ENCODE measurements at regions not wholly inside any gene's neighbourhood (a gene's known extent, or its start where the extent isn't known, plus 50 kb on each side); places are given as distances from the start of the nearest gene placed in this dataset.

DNA sequence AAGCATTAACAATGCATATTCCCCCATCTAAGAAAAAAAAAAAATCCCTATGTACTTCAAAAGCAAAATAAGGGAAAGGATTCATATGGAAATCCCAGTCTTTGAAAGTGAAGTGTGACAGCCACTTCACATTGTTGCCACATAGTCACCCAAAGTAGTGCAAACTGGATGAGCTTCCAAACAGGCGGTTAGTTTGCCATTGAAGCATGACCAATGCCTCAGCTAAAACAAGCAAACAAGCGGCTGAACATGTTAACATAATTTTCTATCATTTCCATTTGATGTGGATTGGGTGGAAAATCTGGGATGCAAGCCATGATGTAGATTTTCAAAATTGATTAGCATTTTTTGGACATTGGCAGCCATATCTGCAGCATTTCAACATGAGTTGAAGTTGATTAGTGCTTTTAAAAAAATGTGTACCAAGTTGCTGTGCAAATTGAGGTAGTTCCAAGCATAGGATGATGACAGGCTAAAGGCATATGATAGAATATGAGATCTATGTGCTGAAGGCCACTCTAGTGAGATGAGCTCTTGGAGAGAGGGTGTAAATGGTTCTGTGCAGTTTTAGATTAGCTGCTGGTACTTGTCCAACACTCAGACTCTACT lies 405.2 kb downstream of the NR2F2 start:
- DNase-seq (ENCODE audit: low read depth, low spot score) = no peak

DNA sequence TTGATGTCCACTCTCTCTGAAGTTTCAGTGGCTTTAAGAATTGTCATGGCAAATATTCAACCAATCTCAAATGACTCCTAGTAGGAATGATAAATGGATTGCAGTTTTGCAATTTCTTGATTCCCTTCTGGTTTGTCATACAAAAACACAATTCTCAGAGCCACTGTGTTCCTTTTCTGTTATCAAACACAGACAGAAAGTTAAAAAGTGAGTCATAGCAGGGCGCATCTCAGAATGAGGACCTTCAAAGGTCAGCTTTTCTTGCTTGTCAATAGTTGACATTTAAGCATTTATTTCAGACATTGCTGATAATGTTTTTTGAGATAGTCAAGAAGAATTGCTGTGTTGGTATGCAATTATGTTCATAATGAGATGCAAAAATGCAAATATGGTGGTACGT lies 405.9 kb downstream of the NR2F2 start:
- DNase-seq (ENCODE audit: low read depth, low spot score) = no peak

DNA sequence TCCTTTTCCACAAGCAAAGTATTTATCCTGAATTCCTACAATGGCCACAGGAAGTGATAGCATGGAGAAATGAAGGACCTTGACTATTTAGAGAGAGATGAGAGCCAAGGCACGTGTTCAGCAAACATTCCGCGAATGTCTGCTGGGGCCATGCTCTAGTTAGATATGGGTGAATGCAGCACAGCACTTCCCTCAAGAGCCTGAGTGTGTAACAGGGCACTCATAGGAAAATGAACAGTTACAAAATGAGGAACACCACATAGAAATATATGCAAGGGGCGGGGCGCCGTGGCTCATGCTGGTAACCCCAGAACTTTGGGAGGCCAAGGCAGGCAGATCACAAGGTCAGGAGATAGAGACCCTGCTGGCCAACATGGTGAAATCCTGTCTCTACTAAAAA lies 406.9 kb downstream of the NR2F2 start:
- DNase-seq (ENCODE audit: low read depth, low spot score) = no peak

DNA sequence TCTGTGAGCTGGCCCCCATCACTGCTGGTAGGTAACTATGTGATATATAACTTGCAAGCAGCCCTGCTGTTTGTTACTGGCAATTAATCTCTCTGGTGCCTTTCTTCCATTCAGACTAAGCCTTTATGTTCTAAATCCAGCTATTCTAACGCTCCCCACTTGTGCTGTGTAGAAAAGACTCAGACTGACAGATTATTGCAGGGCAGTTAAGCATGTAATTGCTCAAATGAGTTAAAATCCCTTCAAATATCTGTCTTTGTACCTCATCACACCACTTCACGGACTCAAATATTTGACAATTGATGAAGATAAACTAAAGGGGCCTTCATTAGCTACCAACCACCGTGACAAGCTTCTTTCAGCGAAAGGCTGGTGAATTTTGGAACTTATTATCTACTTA lies 416.2 kb downstream of the NR2F2 start:
- DNase-seq (ENCODE audit: low read depth, low spot score) = no peak

DNA sequence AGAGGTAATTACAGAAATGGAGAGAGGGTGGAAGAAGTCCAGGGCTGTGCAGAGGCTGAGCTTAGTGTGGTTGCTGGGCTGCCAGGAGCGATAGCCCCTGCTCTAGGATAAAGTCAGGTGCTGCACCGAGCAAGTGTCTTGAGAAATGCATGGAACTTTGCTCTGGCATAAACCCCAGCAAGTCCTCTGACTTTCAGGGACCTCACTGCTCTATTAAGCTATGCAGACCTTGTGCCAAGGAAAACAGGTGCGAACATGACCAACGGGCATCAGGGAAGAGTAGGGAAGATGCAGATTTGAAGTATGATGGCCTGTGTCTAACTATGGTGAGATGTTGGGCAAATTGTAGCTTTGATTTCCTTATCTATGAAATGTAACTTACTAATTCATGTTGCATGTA lies 416.8 kb downstream of the NR2F2 start:
- DNase-seq (ENCODE audit: low read depth, low spot score) = no peak

DNA sequence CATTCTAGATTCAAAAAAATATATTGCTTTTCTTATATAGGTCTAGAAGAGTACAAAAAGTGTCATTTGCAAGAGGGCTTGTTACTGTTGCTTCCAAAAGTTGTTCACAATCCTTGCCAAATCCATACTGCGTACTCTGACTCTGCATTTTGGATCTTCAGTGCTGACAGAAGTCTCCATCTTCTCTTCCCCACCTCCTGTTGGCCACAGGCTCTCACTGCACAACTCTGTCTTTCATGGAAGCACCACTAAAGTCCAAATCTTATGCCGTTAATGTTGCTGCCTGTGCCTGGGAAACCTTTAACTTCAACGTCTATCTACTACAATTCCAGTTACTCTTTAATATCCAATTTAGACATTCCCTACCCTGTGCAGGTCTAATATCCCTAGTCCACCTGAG lies 419.9 kb downstream of the NR2F2 start:
- DNase-seq (ENCODE audit: low read depth, low spot score) = no peak

DNA sequence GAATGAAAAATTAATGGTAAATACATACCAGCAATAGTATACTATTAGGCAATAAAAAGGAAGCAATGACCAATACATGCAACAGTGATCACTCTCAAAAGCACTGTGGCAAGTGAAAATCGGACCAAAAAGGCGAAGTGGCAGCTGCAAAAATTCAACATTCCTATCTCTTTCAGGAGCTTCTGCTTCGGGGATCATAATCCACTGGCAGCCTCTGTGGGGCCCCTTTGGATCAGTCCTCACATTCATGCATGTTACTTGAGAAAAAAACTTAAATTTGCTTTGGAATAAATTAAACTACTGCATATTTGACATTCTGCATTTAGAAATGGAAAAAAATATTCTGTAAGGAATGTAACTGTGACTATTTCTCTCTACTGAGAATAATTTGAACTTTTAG lies 425.6 kb downstream of the NR2F2 start:
- DNase-seq (ENCODE audit: low read depth, low spot score) = no peak

DNA sequence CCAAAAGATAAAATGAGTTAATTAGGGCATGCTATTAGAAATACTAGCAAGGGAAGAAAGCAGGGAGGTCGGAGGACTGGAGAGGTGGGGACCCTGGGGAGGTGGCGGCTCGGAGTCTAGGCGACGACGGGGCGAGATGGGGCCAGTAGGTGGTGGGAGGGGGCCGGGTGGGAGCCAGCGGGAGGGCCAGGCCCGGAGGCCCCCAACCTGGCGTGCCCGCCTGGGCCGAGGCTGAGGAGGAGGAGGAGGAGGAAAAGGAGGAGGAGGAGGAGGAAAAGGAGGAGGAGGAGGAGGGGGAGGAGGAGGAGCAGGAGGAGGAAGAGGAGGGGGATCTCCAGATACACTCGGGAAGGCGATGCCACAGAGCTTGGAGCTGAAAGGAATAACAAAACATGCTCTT lies 426.2 kb downstream of the NR2F2 start:
- DNase-seq (ENCODE audit: low read depth, low spot score) = no peak

DNA sequence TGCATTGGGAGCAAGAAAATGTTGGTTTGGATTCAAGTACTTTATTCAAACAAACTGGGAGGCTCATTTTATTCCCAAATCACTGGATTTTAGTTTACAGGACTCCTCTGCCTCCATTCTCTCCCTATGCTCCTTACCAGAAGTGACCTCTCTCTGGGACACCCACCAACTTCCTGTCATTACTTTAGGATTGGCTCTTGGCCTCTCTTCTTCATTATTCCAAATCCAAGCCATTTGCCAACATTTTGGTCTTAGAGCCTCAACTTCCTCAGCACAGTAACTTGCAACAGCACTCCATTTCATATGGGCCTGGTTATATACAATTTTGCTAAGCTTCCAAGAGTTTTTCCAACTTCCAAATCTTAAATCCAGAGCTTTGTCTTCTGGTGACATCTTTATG lies 432.1 kb downstream of the NR2F2 start:
- DNase-seq (ENCODE audit: low read depth, low spot score) = no peak

DNA sequence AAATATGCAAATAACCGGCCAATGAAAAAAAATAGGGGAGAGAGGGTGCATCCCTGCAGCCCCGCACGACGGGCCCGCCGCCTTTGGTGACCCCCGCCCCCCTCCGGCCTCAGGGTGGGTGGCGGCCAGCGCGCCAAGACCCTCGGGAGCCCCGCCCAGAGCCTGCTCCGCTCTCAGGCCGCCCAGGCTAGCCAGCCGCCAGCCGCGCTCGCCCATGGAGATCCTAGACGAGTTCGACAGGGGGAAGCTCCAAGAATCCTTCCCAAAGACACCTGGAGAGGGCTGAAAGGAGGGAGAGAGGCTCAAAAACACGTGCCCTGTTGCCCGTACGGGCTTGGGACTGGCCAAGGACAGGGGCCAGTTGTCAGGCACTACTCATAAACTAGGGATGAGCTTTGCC lies 434.0 kb downstream of the NR2F2 start:
- no peak for DNase-seq (ENCODE audit: low read depth, low spot score)

DNA sequence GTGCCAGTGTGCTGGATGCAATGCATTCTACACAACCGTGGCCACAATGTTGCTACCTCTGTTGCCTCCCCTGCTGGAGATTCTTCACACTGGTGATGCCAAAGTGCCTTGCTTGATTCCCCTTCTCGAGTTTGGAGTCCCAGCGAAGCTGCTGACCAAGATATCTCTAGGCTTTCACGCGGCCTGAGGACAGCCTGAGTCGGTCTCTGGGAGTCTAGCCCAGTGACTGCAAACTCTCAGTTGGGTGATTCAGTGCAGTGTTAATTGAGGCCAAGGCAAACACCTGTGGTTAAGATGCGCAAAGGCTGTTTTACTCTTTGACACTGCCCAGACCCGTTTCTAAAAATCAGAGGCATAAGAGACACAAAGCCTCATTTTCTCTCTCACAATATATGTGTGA lies 434.4 kb downstream of the NR2F2 start:
- DNase-seq (ENCODE audit: low read depth, low spot score) = no peak

DNA sequence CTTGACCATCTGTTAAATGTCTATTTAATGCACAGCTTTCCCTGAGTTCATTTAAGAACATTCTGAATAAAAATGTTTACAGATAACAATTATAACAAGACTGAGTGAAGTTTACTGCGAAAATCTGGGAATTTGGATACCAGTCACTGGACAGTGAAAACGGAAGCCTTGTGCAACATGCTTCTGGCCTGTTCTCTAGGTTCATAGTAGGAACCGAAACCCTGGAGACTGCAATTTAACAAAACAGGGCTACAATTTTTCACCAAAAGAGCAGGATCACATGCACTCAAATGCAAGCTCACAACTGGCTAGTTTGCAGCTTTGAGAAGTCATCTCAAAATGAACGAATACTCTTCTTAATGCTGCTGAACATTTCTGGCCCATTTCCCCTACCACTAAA lies 435.9 kb downstream of the NR2F2 start:
- DNase-seq (ENCODE audit: low read depth, low spot score) = no peak

DNA sequence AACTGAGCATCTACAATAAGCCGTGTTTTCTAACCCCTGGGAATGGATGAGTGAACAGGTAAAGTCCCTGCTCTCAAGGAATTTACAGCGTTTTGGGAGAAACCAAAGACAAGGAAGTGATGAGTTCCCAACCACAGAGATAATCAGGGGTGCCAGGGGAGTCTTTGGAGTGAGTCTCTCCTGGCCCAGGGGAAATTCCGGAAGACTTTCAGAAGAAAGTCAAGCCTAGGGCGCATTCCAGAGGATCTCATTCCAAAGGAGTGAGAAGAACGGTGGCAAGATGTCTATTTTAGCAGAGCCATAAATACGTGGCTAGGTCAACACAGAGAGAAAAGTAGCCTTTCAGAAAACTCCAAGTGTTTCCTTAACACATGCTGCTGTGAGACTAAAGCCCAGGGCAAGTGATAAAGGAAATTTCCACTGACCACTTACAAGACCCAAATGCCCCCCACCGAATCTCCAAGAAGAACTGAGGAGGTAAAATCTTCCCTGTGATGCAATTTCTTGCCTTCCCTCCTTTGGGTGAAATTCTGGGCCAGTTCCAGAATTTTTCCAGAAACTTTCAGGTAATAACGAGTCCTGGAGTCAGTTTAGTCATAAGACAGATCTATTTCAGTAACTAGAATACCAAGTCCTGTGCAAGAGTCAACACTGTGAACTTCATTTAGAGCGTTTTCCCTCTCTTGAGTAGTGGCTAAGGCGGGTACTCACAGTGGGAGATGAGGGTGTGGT lies 437.4 kb downstream of the NR2F2 start:
- no peak for DNase-seq (ENCODE audit: low read depth, low spot score)

DNA sequence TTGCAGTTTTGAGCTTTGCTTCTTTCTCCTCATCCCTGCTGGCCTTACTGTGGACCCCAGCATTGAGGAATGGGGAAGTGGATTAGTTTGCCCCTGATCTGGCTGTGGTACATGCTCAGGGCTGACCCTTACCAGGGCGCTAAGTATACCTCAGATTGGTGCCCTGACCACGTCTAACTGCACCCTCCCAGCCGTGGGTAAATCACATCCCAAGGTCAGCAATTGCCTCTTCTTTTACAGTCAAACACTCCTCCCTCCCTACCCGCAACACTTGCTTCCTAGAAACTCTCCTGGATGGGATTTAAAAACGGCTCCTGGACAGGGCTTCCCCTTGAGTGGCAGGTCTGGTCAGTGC lies 437.9 kb downstream of the NR2F2 start:
- DNase-seq (ENCODE audit: low read depth, low spot score) = no peak

DNA sequence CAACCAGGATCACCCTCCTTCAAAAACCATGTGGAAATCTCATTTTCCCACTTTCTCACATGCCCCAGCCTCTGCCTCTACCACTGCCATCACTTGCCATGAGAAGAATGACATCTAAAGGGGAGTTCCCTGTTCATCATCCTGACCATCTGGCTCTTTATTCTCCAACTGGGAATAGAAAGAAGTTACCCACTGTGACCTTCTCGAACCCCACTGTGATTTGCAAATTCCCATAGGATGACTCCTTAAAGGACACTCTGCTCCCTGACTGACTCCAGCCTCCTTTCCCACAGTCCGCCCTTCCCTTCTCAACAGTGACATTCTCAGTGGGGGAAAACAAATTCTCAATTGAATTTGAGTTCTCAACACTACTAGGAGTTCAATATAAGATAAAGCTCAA lies 440.5 kb downstream of the NR2F2 start:
- no peak for DNase-seq (ENCODE audit: low read depth, low spot score)

DNA sequence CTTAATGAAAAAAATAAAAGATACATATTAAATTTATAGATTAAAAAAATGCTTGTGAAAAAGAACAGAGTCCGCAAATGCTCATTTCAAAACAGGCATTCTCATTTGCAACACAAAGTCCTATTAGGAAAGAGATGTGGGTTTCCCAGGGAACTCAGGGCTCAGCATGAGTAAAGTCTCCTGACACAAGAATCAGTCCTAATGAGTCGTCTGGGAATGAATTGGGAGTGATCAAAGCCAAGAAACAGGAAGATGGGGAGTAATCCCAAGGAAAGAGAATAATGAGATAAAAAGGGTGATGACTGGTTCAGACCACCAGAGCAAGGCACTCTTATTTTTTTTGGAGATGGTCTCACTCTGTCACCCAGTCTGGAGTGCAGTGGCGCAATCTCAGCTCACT lies 443.7 kb downstream of the NR2F2 start:
- no peak for DNase-seq (ENCODE audit: low read depth, low spot score)

DNA sequence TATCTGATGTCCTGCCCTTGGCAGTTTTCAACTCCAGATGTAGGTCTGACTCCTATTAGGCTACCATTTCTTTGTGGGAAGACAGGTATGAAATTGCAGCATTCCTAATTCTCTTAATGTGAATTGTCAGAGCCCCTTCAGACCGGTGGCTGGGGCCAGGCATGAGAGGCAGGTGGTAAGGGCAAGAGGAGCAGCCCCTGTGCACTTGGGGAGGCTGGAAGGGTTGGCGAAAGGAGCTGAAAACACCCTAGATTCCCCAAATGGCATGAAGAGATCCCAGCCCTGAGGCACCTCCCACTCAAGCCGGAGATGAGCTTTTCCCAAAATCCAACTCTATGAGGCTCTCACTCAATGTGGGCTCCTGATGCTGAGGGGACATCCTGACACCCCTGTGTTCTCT lies 453.2 kb downstream of the NR2F2 start:
- no peak for DNase-seq (ENCODE audit: low read depth, low spot score)

DNA sequence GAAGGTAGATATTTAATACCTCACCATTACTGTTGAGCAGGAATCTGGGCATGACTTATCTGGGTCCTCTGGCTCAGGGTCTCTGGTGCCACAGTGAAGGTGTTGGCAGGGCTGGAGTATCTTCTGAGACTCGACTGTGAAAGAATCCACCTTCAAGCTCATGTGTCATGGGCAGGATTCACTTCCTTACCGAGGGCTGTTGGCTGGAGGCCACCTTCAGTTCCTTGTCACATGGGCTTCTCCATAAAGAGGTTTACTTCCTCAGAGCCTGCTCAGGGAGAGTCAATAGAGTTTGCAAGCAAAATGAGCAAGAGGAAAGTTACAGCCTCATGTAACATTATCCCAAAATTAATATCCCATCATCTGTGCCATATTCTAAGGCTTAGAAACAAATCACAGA lies 459.5 kb downstream of the NR2F2 start:
- no peak for DNase-seq (ENCODE audit: low read depth, low spot score)

DNA sequence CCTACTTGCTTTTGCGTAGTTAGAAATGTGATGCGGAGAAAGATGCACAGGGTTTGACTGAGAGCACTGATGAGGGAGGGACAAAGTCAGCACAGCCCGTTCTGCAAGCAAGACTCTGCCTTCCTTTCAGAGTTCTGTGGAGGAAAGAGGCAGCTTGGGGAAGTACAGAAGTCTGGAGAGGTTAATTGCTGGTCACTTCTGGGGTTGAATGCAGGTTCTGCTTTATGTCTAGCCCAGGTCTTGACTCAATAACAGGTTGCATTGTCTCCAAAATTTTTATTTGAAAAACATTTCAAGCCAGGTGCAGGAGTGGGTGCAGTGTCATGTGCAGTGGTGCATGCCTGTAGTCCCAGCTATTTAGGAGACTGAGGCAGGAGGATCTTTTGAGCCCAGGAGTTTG lies 461.7 kb downstream of the NR2F2 start:
- no peak for DNase-seq (ENCODE audit: low read depth, low spot score)

DNA sequence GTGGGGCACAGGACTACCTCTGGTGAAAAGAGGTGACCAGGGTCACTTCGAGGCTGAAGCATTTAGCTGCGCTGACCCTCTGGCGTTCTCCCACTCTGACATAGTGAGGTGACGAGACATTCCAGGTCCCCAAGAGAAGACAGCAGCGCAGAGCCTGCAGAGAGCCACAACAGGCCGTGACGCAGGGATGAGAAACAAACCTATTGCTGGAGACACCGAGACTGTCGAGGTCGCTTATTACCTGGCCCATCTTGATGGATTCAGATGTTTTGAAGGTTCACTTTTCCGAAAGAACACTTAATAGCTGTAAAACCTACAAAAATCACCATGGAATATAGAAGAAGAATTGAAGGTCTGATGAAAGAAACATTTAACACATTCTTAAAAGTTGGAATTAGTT lies 466.3 kb downstream of the NR2F2 start:
- no peak for DNase-seq (ENCODE audit: low read depth, low spot score)

DNA sequence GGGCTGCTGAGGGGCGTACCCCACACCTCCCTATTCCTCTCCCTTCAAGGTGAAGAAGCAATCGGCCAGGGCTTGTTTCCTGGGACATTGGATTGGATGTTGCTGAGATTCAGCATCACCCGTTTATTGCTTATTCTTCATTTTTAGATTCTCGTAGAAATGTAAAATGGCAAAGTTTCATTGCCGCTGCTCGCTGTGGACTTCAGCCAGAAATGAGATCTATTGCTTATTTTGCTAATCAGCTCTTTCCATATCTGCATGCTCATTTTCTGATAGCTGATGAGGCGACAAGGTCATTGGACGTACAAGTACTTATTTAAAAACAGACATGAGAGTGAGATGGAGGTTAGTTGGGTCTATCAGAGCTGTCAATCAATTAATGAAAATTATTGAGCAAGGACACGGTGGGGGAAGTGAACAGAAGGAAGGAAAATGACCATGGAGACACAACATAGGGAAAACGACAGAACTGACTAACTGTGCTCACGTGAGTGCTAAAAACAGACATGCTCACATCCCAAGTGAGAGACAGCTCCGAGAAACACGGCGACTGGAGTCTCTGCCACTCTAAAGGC lies 471.2 kb downstream of the NR2F2 start:
- DNase-seq (ENCODE audit: low read depth, low spot score) = no peak

DNA sequence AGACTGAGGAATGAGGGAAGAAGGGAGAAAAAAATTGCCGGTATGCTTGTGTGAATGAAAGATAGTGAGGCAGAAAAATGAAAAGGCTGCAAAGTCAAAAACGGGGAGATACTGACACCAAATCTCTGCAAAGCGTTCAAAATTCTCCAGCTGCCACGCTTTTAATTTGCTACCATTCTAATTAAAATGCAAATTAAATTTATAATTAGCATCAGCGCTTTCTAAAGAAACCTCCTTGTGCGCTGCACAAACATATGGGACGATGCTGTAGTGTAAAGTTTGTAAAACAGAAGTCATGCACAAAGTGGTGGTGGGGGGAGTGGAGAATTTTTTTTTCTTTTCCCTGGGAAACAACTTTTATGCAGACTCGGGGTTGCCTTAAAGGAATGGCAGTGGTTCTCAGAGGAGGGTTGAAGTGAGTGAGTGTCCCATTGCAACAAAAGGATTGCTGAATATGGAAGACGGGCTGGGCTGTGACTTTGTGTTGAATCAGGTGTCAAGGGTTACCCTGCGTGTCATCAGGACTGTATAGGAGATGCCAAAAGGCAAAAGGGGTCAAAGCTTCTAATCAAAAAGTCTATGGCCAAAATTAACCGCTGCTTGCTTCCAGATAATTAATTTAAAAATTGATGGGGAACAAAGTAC lies 472.2 kb downstream of the NR2F2 start:
- DNase-seq (ENCODE audit: low read depth, low spot score) = no peak

DNA sequence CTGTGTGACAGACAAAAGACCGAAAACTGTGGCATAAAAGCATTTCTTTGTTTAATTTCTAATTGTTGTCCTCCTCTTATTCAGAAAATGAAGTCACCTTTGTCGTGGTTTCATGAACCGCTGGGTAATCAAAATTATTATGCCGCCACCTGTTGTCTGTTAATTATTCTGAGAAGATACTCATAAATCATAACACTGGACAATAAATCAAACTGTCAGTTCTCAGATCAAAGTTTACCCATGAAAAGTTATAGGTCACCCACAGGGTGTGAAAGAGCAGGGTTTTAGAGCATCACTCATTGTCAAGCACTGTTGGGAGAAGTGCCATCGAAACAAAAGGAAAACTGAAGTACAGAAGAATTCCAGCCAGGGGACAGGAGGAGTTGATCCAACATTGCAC lies 474.3 kb downstream of the NR2F2 start:
- no peak for DNase-seq (ENCODE audit: low read depth, low spot score)
